PC-3 (cell line): ENCODE measurements at regions not wholly inside any gene's neighbourhood (a gene's known extent, or its start where the extent isn't known, plus 50 kb on each side); places are given as distances from the start of the nearest gene placed in this dataset.

Experiments used
- EZH2 ChIP-seq: fragments of 300-600 bp; sonication (generic); IDR thresholded peaks from one replicate; pipeline ENCODE4 v1.6.1; 2017; ENCODE audit warnings: antibody characterized with exemption, mild to moderate bottlenecking, low read length; ENCODE audit not compliant: unreplicated experiment
- TF ChIP-seq, protein P1 (sequence below): fragments of 300-600 bp; sonication (generic); conservative IDR thresholded peaks from 2 replicates; pipeline ENCODE4 v1.5.1; 2017; ENCODE audit warnings: antibody characterized with exemption, low read depth, mild to moderate bottlenecking, low read length

DNA sequence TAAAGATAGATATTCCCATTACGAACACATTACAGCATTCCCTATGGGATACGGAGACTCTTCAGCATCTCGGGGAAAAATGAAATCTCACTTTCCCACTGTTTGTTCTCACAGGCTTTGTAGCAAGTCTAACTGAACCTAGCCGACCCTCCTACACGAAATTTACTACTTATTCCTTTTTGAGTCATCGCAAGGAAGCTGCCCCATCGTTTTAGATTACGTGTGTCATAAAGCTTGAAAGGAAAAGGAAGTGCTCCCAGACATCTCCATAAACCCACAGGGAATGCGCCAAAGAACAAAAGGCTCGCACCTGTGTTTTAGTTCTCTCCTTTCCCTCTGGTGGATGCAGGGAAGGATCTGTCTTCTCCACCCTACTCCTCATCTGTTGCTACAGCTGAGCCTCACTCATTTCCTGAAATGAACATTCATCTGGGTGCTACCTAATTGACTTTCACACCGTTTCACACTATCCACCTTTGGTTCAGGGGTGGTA, 76.2 kb upstream of the STK39 start:
- TF ChIP-seq EZH2 = no peak
- TF ChIP-seq, protein P1, sequence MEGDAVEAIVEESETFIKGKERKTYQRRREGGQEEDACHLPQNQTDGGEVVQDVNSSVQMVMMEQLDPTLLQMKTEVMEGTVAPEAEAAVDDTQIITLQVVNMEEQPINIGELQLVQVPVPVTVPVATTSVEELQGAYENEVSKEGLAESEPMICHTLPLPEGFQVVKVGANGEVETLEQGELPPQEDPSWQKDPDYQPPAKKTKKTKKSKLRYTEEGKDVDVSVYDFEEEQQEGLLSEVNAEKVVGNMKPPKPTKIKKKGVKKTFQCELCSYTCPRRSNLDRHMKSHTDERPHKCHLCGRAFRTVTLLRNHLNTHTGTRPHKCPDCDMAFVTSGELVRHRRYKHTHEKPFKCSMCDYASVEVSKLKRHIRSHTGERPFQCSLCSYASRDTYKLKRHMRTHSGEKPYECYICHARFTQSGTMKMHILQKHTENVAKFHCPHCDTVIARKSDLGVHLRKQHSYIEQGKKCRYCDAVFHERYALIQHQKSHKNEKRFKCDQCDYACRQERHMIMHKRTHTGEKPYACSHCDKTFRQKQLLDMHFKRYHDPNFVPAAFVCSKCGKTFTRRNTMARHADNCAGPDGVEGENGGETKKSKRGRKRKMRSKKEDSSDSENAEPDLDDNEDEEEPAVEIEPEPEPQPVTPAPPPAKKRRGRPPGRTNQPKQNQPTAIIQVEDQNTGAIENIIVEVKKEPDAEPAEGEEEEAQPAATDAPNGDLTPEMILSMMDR = no peak
